Stomach (tissue), 8 donors: ENCODE measurements at regions not wholly inside any gene's neighbourhood (a gene's known extent, or its start where the extent isn't known, plus 50 kb on each side); places are given as distances from the start of the nearest gene placed in this dataset.
"Not testable (repeated sequence)": the region's sequence is repeated elsewhere in the genome, so short reads cannot be mapped to it uniquely, and the experiment has no call there.

Experiments used
- DNase-seq, 2 donors: peaks; one replicate each; pipeline versions ENCODE4 v3.0.0 to v3.0.0-alpha.2; 2013 to 2019
- H3K27ac ChIP-seq, 5 donors: fragments of 200-600 bp in 4 of 5; sonication (generic) in 4 of 5; one replicate each; pipeline ENCODE4 v1.5.1; 2013 to 2019; ENCODE audit warnings: mild to moderate bottlenecking in 1 of 5, moderate library complexity in 1 of 5
- H3K27me3 ChIP-seq, 3 donors: fragments of 200-600 bp; sonication (generic); one replicate each; pipeline ENCODE4 v1.5.1; 2017 to 2019; ENCODE audit warnings: mixed run types in 1 of 3
- H3K36me3 ChIP-seq, 4 donors: fragments of 200-600 bp; sonication (generic); 1 replicate in 3 of 4; 2 replicates in 1 of 4; pipeline ENCODE4 v1.5.1; 2016 to 2019
- H3K4me1 ChIP-seq, 4 donors: fragments of 200-600 bp; sonication (generic); one replicate each; pipeline ENCODE4 v1.5.1; 2016 to 2019
- H3K4me3 ChIP-seq, 4 donors: fragments of 200-600 bp; sonication (generic) in 3 of 4; one replicate each; pipeline ENCODE4 v1.5.1; 2016 to 2019; ENCODE audit warnings: mild to moderate bottlenecking in 1 of 4
- H3K9me3 ChIP-seq, 4 donors: fragments of 200-600 bp; sonication (generic); one replicate each; pipeline ENCODE4 v1.5.1; 2016 to 2019
- CTCF ChIP-seq, 7 experiments: fragments of 450-650 bp in 4 of 7; fragments of 200-600 bp in 3 of 7; sonication (generic) in 3 of 7; IDR thresholded peaks; one replicate each; pipeline ENCODE4 v1.5.1; 2016 to 2019; ENCODE audit warnings: antibody characterized with exemption in 7 of 7, control low read depth in 2 of 7, mild to moderate bottlenecking in 1 of 7
- EP300 ChIP-seq: sonication (generic); formaldehyde crosslinking; IDR thresholded peaks from one replicate; pipeline ENCODE4 v1.6.1; 2017; ENCODE audit warnings: antibody characterized with exemption
- POLR2A ChIP-seq, 4 donors: fragments of 450-650 bp; IDR thresholded peaks; one replicate each; pipeline ENCODE4 v1.6.1; 2016; ENCODE audit warnings: antibody characterized with exemption in 4 of 4, control low read depth in 2 of 4, mild to moderate bottlenecking in 1 of 4, moderate library complexity in 1 of 4
- POLR2AphosphoS5 ChIP-seq, 3 donors: sonication (generic); formaldehyde crosslinking; IDR thresholded peaks; one replicate each; pipeline ENCODE4 v1.6.1; 2016; ENCODE audit warnings: antibody characterized with exemption in 3 of 3
- WGBS, 5 donors: extraction: QIAGEN DNeasy Blood & Tissue Kit in 3 of 5; methylation state at CpG; one replicate each; pipeline versions ENCODE4 v1.1.5 to v1.1.7; 2013 to 2018; 5-methylcytosine and 5-hydroxymethylcytosine counted together
- intact Hi-C: fragments of 100-400 bp; cut with DNase I; formaldehyde crosslinking; loops from one replicate; pipeline ENCODE4 v1.15.1; 2023; ENCODE audit warnings: low total_unique reads
- donor health status: healthy with polysubstance abuse.
- donor health status: Bipolar disorder and iron deficiency.
- donor health status: healthy.

GRCh38 chr12:86389949-86390348 is 133.8 kb upstream of the MGAT4C start:
- TF ChIP-seq CTCF (IDR thresholded peaks at IDR 0.05) (no peak), POLR2A (IDR thresholded peaks at IDR 0.05) (no peak), POLR2AphosphoS5 (IDR thresholded peaks at IDR 0.05) (no peak), EP300 (no peak)
- Histone ChIP-seq H3K27me3 (no peaks in the 10 kb centered on the region), H3K4me3 (no peak overlapping the region), H3K27ac (no peak overlapping the region), H3K4me1 (no peaks in the 10 kb centered on the region), H3K36me3 (no peaks in the 10 kb centered on the region), H3K9me3 (no peaks in the 10 kb centered on the region)
- DNase-seq, result no peak
- WGBS, 5 donors, result 83 to 93% (median 87%) methylated on average over 2 of the region's 2 CpGs
- intact Hi-C loops, result no loop called here

GRCh38 chr12:86387591-86388145 is 131.5 kb upstream of the MGAT4C start:
- no peak for DNase-seq
- 70 to 92% (median 86%) methylated on average over 1 of the region's 1 CpG for WGBS, 5 donors
- H3K36me3 ChIP-seq, result no peaks in the 10 kb centered on the region
- no peaks in the 10 kb centered on the region for H3K27me3 ChIP-seq
- intact Hi-C loops, result no loop called here
- no peak overlapping the region for H3K27ac ChIP-seq
- no peak overlapping the region for H3K4me3 ChIP-seq
- H3K9me3 ChIP-seq, result peaks cover 0 to 6% (median 5%) of the 10 kb centered on the region in 4 donors
- no peaks in the 10 kb centered on the region for H3K4me1 ChIP-seq
- no peak for TF ChIP-seq POLR2AphosphoS5 (IDR thresholded peaks at IDR 0.05)
- no peak for TF ChIP-seq POLR2A (IDR thresholded peaks at IDR 0.05)
- TF ChIP-seq CTCF (IDR thresholded peaks at IDR 0.05), result no peak
- TF ChIP-seq EP300, result no peak

- H3K36me3 ChIP-seq, DNase-seq, H3K4me3 ChIP-seq, intact Hi-C loops, H3K27ac ChIP-seq, H3K4me1 ChIP-seq, H3K27me3 ChIP-seq: not testable (repeated sequence)
- peaks cover 0 to 17% (median 8%) of the 10 kb centered on the region in 4 donors for H3K9me3 ChIP-seq
- 55 to 64% (median 62%) methylated on average over 3 of the region's 3 CpGs for WGBS, 5 donors
These were observed 127.6 kb upstream of the MGAT4C start for GRCh38 chr12:86383759-86384158.

GRCh38 chr12:86379337-86379736 is 123.1 kb upstream of the MGAT4C start:
- Histone ChIP-seq H3K27me3 (no peaks in the 10 kb centered on the region), H3K9me3 (peaks cover 0 to 17% (median 8%) of the 10 kb centered on the region in 4 donors), H3K27ac (no peak overlapping the region), H3K4me3 (no peak overlapping the region), H3K4me1 (no peaks in the 10 kb centered on the region), H3K36me3 (no peaks in the 10 kb centered on the region)
- DNase-seq, result no peak
- TF ChIP-seq POLR2A (IDR thresholded peaks at IDR 0.05) (no peak), CTCF (IDR thresholded peaks at IDR 0.05) (no peak), POLR2AphosphoS5 (IDR thresholded peaks at IDR 0.05) (no peak), EP300 (no peak)
- WGBS, 5 donors, result 13 to 32% (median 19%) methylated on average over 1 of the region's 1 CpG
- intact Hi-C loops, result no loop called here

GRCh38 chr12:86376052-86376451 is 119.9 kb upstream of the MGAT4C start:
- Histone ChIP-seq H3K27me3 (no peaks in the 10 kb centered on the region), H3K27ac (no peak overlapping the region), H3K9me3 (no peaks in the 10 kb centered on the region), H3K4me1 (no peaks in the 10 kb centered on the region), H3K36me3 (no peaks in the 10 kb centered on the region), H3K4me3 (no peak overlapping the region)
- intact Hi-C loops, result no loop called here
- TF ChIP-seq POLR2AphosphoS5 (IDR thresholded peaks at IDR 0.05), result no peak
- WGBS, 5 donors, result 42 to 49% (median 48%) methylated on average over 2 of the region's 2 CpGs
- peak in 1 of 2 donors; percentile 2 for DNase-seq
